ENCODE measurements at regions not wholly inside any gene's neighbourhood (a gene's known extent, or its start where the extent isn't known, plus 50 kb on each side); places are given as distances from the start of the nearest gene placed in this dataset.

- TF ChIP-seq CTCF (IDR thresholded peaks at IDR 0.05; ENCODE audit: poor library complexity, severe bottlenecking): no peak
- no peak for TF ChIP-seq REST (IDR thresholded peaks at IDR 0.05; ENCODE audit: borderline replicate concordance)
- TF ChIP-seq EZH2 (IDR thresholded peaks at IDR 0.05; ENCODE audit: borderline replicate concordance, insufficient read depth, low read length, poor library complexity, severe bottlenecking): no peak
Observed at GRCh38 chr3:74372743-74373142, 241.7 kb downstream of the CNTN3 start.
